ENCODE measurements at regions not wholly inside any gene's neighbourhood (a gene's known extent, or its start where the extent isn't known, plus 50 kb on each side); places are given as distances from the start of the nearest gene placed in this dataset.

DNA sequence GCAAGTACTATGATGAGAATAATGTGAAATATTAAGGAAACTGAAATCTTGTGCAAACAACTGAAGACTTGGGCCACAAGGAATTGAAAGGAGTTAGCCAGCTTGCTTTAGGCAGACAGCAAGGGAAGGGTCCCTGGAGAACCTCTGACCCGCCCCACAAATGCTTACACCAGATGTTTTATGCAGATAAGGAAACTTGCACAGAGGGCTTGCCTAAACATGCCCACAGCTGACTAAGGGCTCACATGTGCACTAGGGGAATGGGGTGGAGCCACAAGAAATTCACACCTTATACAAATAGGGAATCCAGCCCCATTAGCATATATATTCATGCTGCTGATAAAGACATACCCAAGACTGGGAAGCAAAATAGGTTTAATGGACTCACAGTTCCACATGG lies 86.1 kb upstream of the CYYR1 start:
- H3K36me3 Mint-ChIP-seq (ENCODE audit: insufficient read depth, unreplicated experiment): no peaks in the 10 kb centered on the region
- intact Hi-C loops (cut with micrococcal nuclease; ENCODE audit: unreplicated experiment): no loop called here
- H3K27me3 Mint-ChIP-seq (ENCODE audit: unreplicated experiment): peaks cover 25% of the 10 kb centered on the region
- CTCF ChIA-PET: no interaction called here
- BruUV-seq (replicated peaks): no TSS peak
- no peak for DNase-seq
- TF ChIP-seq, protein P1, sequence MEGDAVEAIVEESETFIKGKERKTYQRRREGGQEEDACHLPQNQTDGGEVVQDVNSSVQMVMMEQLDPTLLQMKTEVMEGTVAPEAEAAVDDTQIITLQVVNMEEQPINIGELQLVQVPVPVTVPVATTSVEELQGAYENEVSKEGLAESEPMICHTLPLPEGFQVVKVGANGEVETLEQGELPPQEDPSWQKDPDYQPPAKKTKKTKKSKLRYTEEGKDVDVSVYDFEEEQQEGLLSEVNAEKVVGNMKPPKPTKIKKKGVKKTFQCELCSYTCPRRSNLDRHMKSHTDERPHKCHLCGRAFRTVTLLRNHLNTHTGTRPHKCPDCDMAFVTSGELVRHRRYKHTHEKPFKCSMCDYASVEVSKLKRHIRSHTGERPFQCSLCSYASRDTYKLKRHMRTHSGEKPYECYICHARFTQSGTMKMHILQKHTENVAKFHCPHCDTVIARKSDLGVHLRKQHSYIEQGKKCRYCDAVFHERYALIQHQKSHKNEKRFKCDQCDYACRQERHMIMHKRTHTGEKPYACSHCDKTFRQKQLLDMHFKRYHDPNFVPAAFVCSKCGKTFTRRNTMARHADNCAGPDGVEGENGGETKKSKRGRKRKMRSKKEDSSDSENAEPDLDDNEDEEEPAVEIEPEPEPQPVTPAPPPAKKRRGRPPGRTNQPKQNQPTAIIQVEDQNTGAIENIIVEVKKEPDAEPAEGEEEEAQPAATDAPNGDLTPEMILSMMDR (IDR thresholded peaks at IDR 0.05; ENCODE audit: unreplicated experiment): no peak
- no peak overlapping the region for H3K27ac Mint-ChIP-seq (ENCODE audit: unreplicated experiment)
- H3K9me3 Mint-ChIP-seq (ENCODE audit: low read depth, unreplicated experiment): no peaks in the 10 kb centered on the region
- H3K4me3 Mint-ChIP-seq (ENCODE audit: low read depth, unreplicated experiment): no peak overlapping the region
- no peaks in the 10 kb centered on the region for H3K4me1 Mint-ChIP-seq (ENCODE audit: low read depth, unreplicated experiment)

DNA sequence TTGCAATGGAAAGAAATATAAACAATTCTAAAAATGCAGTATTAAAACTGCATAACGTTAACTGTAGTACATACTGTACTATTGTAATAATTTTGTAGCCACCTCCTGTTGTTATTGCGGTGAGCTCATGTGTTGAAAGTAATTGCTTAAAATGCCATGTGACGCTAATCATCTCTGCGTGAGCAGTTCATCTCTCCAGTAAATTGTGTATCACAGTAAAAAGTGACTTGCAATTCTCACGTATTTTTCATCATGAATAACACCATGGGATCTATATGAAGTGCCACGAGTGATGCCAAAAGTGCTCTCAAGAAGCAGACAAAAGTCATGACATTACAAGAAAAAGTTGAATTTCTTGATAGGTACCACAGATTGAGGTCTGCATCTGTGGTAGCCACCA lies 82.4 kb upstream of the CYYR1 start:
- H3K27ac Mint-ChIP-seq (ENCODE audit: unreplicated experiment): no peak overlapping the region
- H3K4me3 Mint-ChIP-seq (ENCODE audit: low read depth, unreplicated experiment): no peak overlapping the region
- no peaks in the 10 kb centered on the region for H3K36me3 Mint-ChIP-seq (ENCODE audit: insufficient read depth, unreplicated experiment)
- TF ChIP-seq, protein P1 (IDR thresholded peaks at IDR 0.05; ENCODE audit: unreplicated experiment): no peak
- no peak for DNase-seq
- H3K4me1 Mint-ChIP-seq (ENCODE audit: low read depth, unreplicated experiment): no peaks in the 10 kb centered on the region
- peaks cover 25% of the 10 kb centered on the region for H3K27me3 Mint-ChIP-seq (ENCODE audit: unreplicated experiment)
- CTCF ChIA-PET: no interaction called here
- H3K9me3 Mint-ChIP-seq (ENCODE audit: low read depth, unreplicated experiment): no peaks in the 10 kb centered on the region
- intact Hi-C loops (cut with micrococcal nuclease; ENCODE audit: unreplicated experiment): no loop called here
- BruUV-seq (replicated peaks): no TSS peak

DNA sequence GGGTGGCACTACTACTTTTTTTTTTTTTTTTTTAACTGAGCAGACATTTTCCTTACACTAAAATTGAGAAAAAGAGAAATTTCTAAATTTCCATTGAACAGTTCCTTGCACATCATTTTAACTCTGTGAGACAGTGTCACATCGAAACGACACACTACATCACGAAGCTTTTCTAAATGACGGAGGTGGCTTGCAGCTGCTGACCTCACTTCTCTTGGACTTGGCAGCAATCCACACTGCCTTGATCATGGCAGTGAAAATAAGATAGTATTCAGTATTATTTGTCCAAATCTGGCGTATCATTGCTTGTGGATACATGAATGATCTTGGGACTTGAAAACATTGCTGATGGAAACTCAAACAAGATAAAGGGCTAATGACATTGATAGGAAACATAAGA lies 80.3 kb upstream of the CYYR1 start:
- no TSS peak for BruUV-seq (replicated peaks)
- CTCF ChIA-PET: no interaction called here
- no peaks in the 10 kb centered on the region for H3K36me3 Mint-ChIP-seq (ENCODE audit: insufficient read depth, unreplicated experiment)

DNA sequence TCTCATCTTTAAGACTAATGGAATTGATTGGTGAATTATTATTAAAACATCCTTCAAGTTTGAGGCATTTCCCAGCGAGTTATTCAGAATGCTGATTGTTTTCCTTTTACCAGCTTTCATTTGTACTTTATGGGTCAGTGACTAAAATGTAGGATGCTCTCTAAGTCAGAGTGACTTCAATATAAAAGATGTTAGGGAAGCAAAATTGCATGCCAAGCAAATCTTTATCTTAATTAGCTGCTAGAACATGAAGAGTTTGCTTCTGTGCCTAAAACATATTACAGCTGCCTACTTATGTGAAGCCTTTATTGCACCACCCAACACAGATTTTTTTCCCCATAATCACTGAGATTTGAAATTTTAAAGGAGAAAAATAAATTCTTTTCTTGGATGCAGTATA lies 79.8 kb upstream of the CYYR1 start:
- H3K4me3 Mint-ChIP-seq (ENCODE audit: low read depth, unreplicated experiment): no peak overlapping the region
- no TSS peak for BruUV-seq (replicated peaks)
- DNase-seq: no peak
- TF ChIP-seq, protein P1 (IDR thresholded peaks at IDR 0.05; ENCODE audit: unreplicated experiment): no peak
- no peaks in the 10 kb centered on the region for H3K36me3 Mint-ChIP-seq (ENCODE audit: insufficient read depth, unreplicated experiment)
- H3K27ac Mint-ChIP-seq (ENCODE audit: unreplicated experiment): no peak overlapping the region
- intact Hi-C loops (cut with micrococcal nuclease; ENCODE audit: unreplicated experiment): no loop called here
- peaks cover 24% of the 10 kb centered on the region for H3K27me3 Mint-ChIP-seq (ENCODE audit: unreplicated experiment)
- CTCF ChIA-PET: no interaction called here
- no peaks in the 10 kb centered on the region for H3K4me1 Mint-ChIP-seq (ENCODE audit: low read depth, unreplicated experiment)
- H3K9me3 Mint-ChIP-seq (ENCODE audit: low read depth, unreplicated experiment): no peaks in the 10 kb centered on the region

More for the DNA sequence above, 80.3 kb upstream of the CYYR1 start:
- H3K27ac Mint-ChIP-seq (ENCODE audit: unreplicated experiment): no peak overlapping the region
- H3K4me1 Mint-ChIP-seq (ENCODE audit: low read depth, unreplicated experiment): no peaks in the 10 kb centered on the region
- peaks cover 25% of the 10 kb centered on the region for H3K27me3 Mint-ChIP-seq (ENCODE audit: unreplicated experiment)
- no peak for DNase-seq
- H3K4me3 Mint-ChIP-seq (ENCODE audit: low read depth, unreplicated experiment): no peak overlapping the region
- intact Hi-C loops (cut with micrococcal nuclease; ENCODE audit: unreplicated experiment): no loop called here
- TF ChIP-seq, protein P1 (IDR thresholded peaks at IDR 0.05; ENCODE audit: unreplicated experiment): no peak
- no peaks in the 10 kb centered on the region for H3K9me3 Mint-ChIP-seq (ENCODE audit: low read depth, unreplicated experiment)

DNA sequence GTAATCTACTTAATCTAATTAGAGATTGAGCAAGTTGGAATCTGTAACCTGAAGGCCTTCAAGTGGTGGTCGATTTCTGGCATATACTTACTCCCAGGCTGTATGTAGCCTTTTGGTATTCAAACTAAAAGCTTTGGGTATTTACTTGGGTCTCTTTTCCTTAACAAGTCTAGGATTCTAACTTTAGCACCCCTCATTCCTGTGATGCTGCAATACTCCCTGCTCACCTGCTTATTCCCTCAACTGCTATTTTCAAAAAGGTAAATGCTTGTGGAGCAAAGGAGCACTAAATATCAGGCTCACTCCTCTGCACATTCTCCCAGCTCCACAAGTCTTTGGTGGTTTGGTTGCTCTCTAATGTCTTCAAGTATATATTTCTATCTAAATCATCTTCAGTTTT lies 68.0 kb upstream of the CYYR1 start:
- no peak for DNase-seq
- no peak overlapping the region for H3K4me3 Mint-ChIP-seq (ENCODE audit: low read depth, unreplicated experiment)
- no peaks in the 10 kb centered on the region for H3K9me3 Mint-ChIP-seq (ENCODE audit: low read depth, unreplicated experiment)
- no peaks in the 10 kb centered on the region for H3K4me1 Mint-ChIP-seq (ENCODE audit: low read depth, unreplicated experiment)
- intact Hi-C loops (cut with micrococcal nuclease; ENCODE audit: unreplicated experiment): no loop called here
- H3K27me3 Mint-ChIP-seq (ENCODE audit: unreplicated experiment): no peaks in the 10 kb centered on the region
- H3K27ac Mint-ChIP-seq (ENCODE audit: unreplicated experiment): no peak overlapping the region
- no TSS peak for BruUV-seq (replicated peaks)
- H3K36me3 Mint-ChIP-seq (ENCODE audit: insufficient read depth, unreplicated experiment): no peaks in the 10 kb centered on the region
- CTCF ChIA-PET: no interaction called here
- TF ChIP-seq, protein P1 (IDR thresholded peaks at IDR 0.05; ENCODE audit: unreplicated experiment): no peak

All from Calu3 (cell line).